ENCODE measurements at regions not wholly inside any gene's neighbourhood (a gene's known extent, or its start where the extent isn't known, plus 50 kb on each side); places are given as distances from the start of the nearest gene placed in this dataset.

GRCh38 chr9:23545728-23546127 lies 280.3 kb downstream of the ELAVL2 start:
- DNase-seq (ENCODE audit: low read depth) = no peak
- no peak overlapping the region for H3K4me3 ChIP-seq (ENCODE audit: low read length)
- no peak for TF ChIP-seq CTCF (conservative IDR thresholded peaks at IDR 0.05; ENCODE audit: low read depth, low read length)

- DNase-seq (ENCODE audit: low read depth) = no peak
- no peak for TF ChIP-seq CTCF (conservative IDR thresholded peaks at IDR 0.05; ENCODE audit: low read depth, low read length)
- H3K4me3 ChIP-seq (ENCODE audit: low read length) = no peak overlapping the region
Measured at GRCh38 chr9:23551311-23551721, 274.7 kb downstream of the ELAVL2 start.

- no peak for DNase-seq (ENCODE audit: low read depth)
- TF ChIP-seq CTCF (conservative IDR thresholded peaks at IDR 0.05; ENCODE audit: low read depth, low read length) = no peak
- H3K4me3 ChIP-seq (ENCODE audit: low read length) = no peak overlapping the region
Measured at GRCh38 chr9:23551929-23552707, 273.9 kb downstream of the ELAVL2 start.

GRCh38 chr9:23552876-23553601 lies 273.0 kb downstream of the ELAVL2 start:
- TF ChIP-seq CTCF (conservative IDR thresholded peaks at IDR 0.05; ENCODE audit: low read depth, low read length) = no peak
- DNase-seq (ENCODE audit: low read depth) = no peak
- H3K4me3 ChIP-seq (ENCODE audit: low read length) = no peak overlapping the region

- TF ChIP-seq CTCF (conservative IDR thresholded peaks at IDR 0.05; ENCODE audit: low read depth, low read length) = no peak
- no peak overlapping the region for H3K4me3 ChIP-seq (ENCODE audit: low read length)
- no peak for DNase-seq (ENCODE audit: low read depth)
Measured at GRCh38 chr9:23554686-23555085, 271.4 kb downstream of the ELAVL2 start.

- no peak for TF ChIP-seq CTCF (conservative IDR thresholded peaks at IDR 0.05; ENCODE audit: low read depth, low read length)
Measured at GRCh38 chr9:23555851-23556250, 270.2 kb downstream of the ELAVL2 start.

GRCh38 chr9:23556459-23556858 lies 269.6 kb downstream of the ELAVL2 start:
- peak; percentile 34 for DNase-seq (ENCODE audit: low read depth)
- H3K4me3 ChIP-seq (ENCODE audit: low read length) = no peak overlapping the region
- no peak for TF ChIP-seq CTCF (conservative IDR thresholded peaks at IDR 0.05; ENCODE audit: low read depth, low read length)

More at GRCh38 chr9:23555851-23556250, 270.2 kb downstream of the ELAVL2 start:
- no peak for DNase-seq (ENCODE audit: low read depth)
- no peak overlapping the region for H3K4me3 ChIP-seq (ENCODE audit: low read length)

Data from retinal pigment epithelial cell (primary cell).